IMR-90 (cell line): ENCODE measurements at regions not wholly inside any gene's neighbourhood (a gene's known extent, or its start where the extent isn't known, plus 50 kb on each side); places are given as distances from the start of the nearest gene placed in this dataset.

Experiments used
- ATAC-seq: fragments of 200-7000 bp; cut with Tn5 transposase; 2 replicates; pipeline ENCODE4 v1.9.1; 2020; ENCODE audit warnings: low read depth, mild to moderate bottlenecking, moderate library complexity
- BruUV-seq: library from RNA; stranded (reverse); fragments of 400-500 nt; replicated peaks from 2 replicates; lab custom pipeline; 2021; lab: Mats Ljungman, UMichigan
- CTCF ChIA-PET: fragments of 300-600 bp; formaldehyde crosslinking; extraction: SDS; loops from one replicate; lab custom pipeline; 2021; ENCODE audit warnings: antibody characterized with exemption; lab: Yijun Ruan, JAX
- POLR2A ChIA-PET: fragments of 300-600 bp; sonication (Branson Sonifier 250); formaldehyde crosslinking; loops from one replicate; lab custom pipeline; 2022; ENCODE audit warnings: antibody characterized with exemption; ENCODE audit not compliant: unreplicated experiment; lab: Charles Lee
- DNase-seq: peaks from one replicate; pipeline ENCODE4 v3.0.0; 2013
- H2AFZ ChIP-seq: replicated peaks from 2 replicates; pipeline ENCODE3; 2013; ENCODE audit warnings: low read length, mild to moderate bottlenecking; ENCODE audit not compliant: poor library complexity
- H2AK5ac ChIP-seq: 2 replicates; pipeline ENCODE4 v1.6.1; 2013; ENCODE audit warnings: low read depth, low read length, inconsistent platforms
- H2AK9ac ChIP-seq: replicated peaks from 2 replicates; pipeline ENCODE3; 2013; ENCODE audit warnings: mild to moderate bottlenecking, low read depth, low read length, moderate library complexity; ENCODE audit not compliant: poor library complexity
- H2BK120ac ChIP-seq: 2 replicates; pipeline ENCODE4 v1.6.1; 2013; ENCODE audit warnings: low read depth, low read length, inconsistent platforms
- H2BK15ac ChIP-seq: 3 replicates; pipeline ENCODE4 v1.6.1; 2013; ENCODE audit warnings: low read depth, low read length, inconsistent platforms
- H2BK20ac ChIP-seq: 2 replicates; pipeline ENCODE4 v1.6.1; 2013; ENCODE audit warnings: low read depth, mild to moderate bottlenecking, inconsistent platforms, low read length, moderate library complexity
- H2BK5ac ChIP-seq: 2 replicates; pipeline ENCODE4 v1.6.1; 2013; ENCODE audit warnings: mild to moderate bottlenecking, low read depth, low read length, inconsistent platforms; ENCODE audit not compliant: poor library complexity, severe bottlenecking
- H3K14ac ChIP-seq: replicated peaks from 2 replicates; pipeline ENCODE4 v1.6.1; 2013; ENCODE audit warnings: low read depth, low read length, inconsistent platforms
- H3K18ac ChIP-seq: 2 replicates; pipeline ENCODE4 v1.6.1; 2013; ENCODE audit warnings: low read depth, low read length, control low read depth
- H3K23ac ChIP-seq: 2 replicates; pipeline ENCODE4 v1.6.1; 2013; ENCODE audit warnings: low read depth, low read length, inconsistent platforms
- H3K27ac ChIP-seq: 2 replicates; pipeline ENCODE4 v1.5.1; 2013; ENCODE audit warnings: mild to moderate bottlenecking, control low read depth, low read length; ENCODE audit not compliant: insufficient read depth
- H3K27me3 ChIP-seq: 2 replicates; pipeline ENCODE4 v1.6.1; 2013; ENCODE audit warnings: low read length; ENCODE audit not compliant: control insufficient read depth, insufficient read depth
- H3K36me3 ChIP-seq: 2 replicates; pipeline ENCODE4 v1.6.1; 2013; ENCODE audit warnings: low read length, mixed read lengths; ENCODE audit not compliant: control insufficient read depth, insufficient read depth
- H3K4ac ChIP-seq: 2 replicates; pipeline ENCODE4 v1.6.1; 2013; ENCODE audit warnings: low read depth, low read length, inconsistent platforms
- H3K4me1 ChIP-seq: 2 replicates; pipeline ENCODE4 v1.6.1; 2013; ENCODE audit warnings: low read length, mixed read lengths; ENCODE audit not compliant: control insufficient read depth, insufficient read depth
- H3K4me2 ChIP-seq: 2 replicates; pipeline ENCODE4 v1.6.1; 2013; ENCODE audit warnings: low read depth, mild to moderate bottlenecking, control low read depth, low read length, moderate library complexity
- H3K4me3 ChIP-seq: 2 replicates; pipeline ENCODE4 v1.5.1; 2013; ENCODE audit warnings: low read depth, mild to moderate bottlenecking, control low read depth, low read length, moderate library complexity; ENCODE audit not compliant: insufficient read depth
- H3K56ac ChIP-seq: 2 replicates; pipeline ENCODE4 v1.6.1; 2013; ENCODE audit warnings: low read length, inconsistent platforms; ENCODE audit not compliant: insufficient read depth; ENCODE audit errors: extremely low read depth
- H3K79me1 ChIP-seq, 2 experiments: 2 replicates each; pipeline ENCODE4 v1.6.1; 2013; ENCODE audit warnings: low read length in 2 of 2, inconsistent platforms in 1 of 2, low read depth in 1 of 2
- H3K9ac ChIP-seq: 2 replicates; pipeline ENCODE4 v1.6.1; 2013; ENCODE audit warnings: low read depth, low read length, control low read depth
- H3K9me1 ChIP-seq: 2 replicates; pipeline ENCODE4 v1.6.1; 2013; ENCODE audit warnings: low read length, inconsistent platforms; ENCODE audit not compliant: insufficient read depth
- H3K9me3 ChIP-seq: 2 replicates; pipeline ENCODE4 v1.6.1; 2013; ENCODE audit warnings: low read length; ENCODE audit not compliant: control insufficient read depth, insufficient read depth
- H4K20me1 ChIP-seq: 2 replicates; pipeline ENCODE4 v1.6.1; 2013; ENCODE audit warnings: low read length, inconsistent platforms; ENCODE audit not compliant: insufficient read depth
- H4K5ac ChIP-seq: 2 replicates; pipeline ENCODE4 v1.6.1; 2013; ENCODE audit warnings: mild to moderate bottlenecking, low read depth, low read length, control low read depth
- H4K8ac ChIP-seq, 2 experiments: 2 replicates each; pipeline ENCODE4 v1.6.1; 2013; ENCODE audit warnings: low read depth in 2 of 2, low read length in 2 of 2, control low read depth in 1 of 2, inconsistent platforms in 1 of 2
- H4K91ac ChIP-seq: 2 replicates; pipeline ENCODE4 v1.6.1; 2013; ENCODE audit warnings: low read depth, low read length, inconsistent platforms; ENCODE audit not compliant: insufficient read depth
- NFE2L2 ChIP-seq: fragments of 150-350 bp; IDR thresholded peaks from 2 replicates; pipeline ENCODE4 v1.6.1; 2016; ENCODE audit warnings: low read depth, mild to moderate bottlenecking, low read length
- RCOR1 ChIP-seq: IDR thresholded peaks from 2 replicates; pipeline ENCODE4 v1.6.1; 2012; ENCODE audit warnings: mild to moderate bottlenecking, low read length, improper control_type of control experiment; ENCODE audit not compliant: insufficient replicate concordance
- SMC3 ChIP-seq: fragments of 150-350 bp; IDR thresholded peaks from 2 replicates; pipeline ENCODE4 v1.6.1; 2016; ENCODE audit warnings: low read depth, mild to moderate bottlenecking, antibody characterized with exemption, low read length, moderate library complexity
- WGBS, 2 experiments: methylation state at CpG; one replicate each; pipeline versions ENCODE4 v1.1.5 to v1.1.7; 2013; ENCODE audit warnings: missing lambda C conversion rate in 2 of 2; ENCODE audit not compliant: insufficient read length in 1 of 2; ENCODE audit errors: extremely low coverage in 2 of 2; 5-methylcytosine and 5-hydroxymethylcytosine counted together
- dilution Hi-C: fragments of 300-500 bp; cut with HindIII; formaldehyde crosslinking; loops from one replicate; pipeline ENCODE4 v1.14.3; 2018; ENCODE audit warnings: low sequenced_read_pairs; ENCODE audit not compliant: unreplicated experiment
- in situ Hi-C: fragments of 300-500 bp; cut with MboI; formaldehyde crosslinking; loops from 3 replicates; pipeline ENCODE4 v1.14.3; 2019; ENCODE audit warnings: low sequenced_read_pairs, inconsistent platforms, mixed read lengths
- intact Hi-C: fragments of 100-400 bp; cut with micrococcal nuclease; formaldehyde crosslinking; loops from 2 replicates; pipeline ENCODE4 v1.10.0; 2022
- TF ChIP-seq, protein P1 (sequence below): fragments of 150-350 bp; IDR thresholded peaks from 2 replicates; pipeline ENCODE4 v1.6.1; 2017; ENCODE audit warnings: mild to moderate bottlenecking, antibody characterized with exemption, low read length, low read depth

DNA sequence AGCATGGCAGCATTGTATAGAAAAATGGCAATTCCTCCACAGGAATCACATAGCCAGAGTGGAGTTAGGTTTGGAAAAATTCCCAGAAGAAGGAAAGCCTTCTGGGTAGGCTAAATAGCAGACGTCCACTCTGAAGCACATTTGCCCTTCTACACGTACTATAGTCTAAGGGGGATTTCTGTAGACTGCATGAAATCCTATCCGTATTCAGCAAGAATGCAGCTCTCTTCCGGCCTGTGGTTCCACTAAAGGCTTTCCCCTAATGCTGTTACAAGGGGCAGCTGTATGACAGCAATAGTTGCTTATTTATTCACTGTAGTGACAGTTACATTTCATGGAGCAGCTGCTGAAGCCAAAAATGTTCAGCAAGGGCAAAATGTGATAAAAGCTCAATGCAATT is 263.6 kb downstream of the RWDD3 start:
- no peaks in the 10 kb centered on the region for H3K36me3 ChIP-seq
- H4K91ac ChIP-seq, result no peak overlapping the region
- no peak overlapping the region for H3K18ac ChIP-seq
- no peak overlapping the region for H2BK120ac ChIP-seq
- ATAC-seq (no peak), DNase-seq (no peak)
- H2BK5ac ChIP-seq, result no peak overlapping the region
- BruUV-seq, result no TSS peak
- no peaks in the 10 kb centered on the region for H4K20me1 ChIP-seq
- no peaks in the 10 kb centered on the region for H3K9me1 ChIP-seq
- no peak overlapping the region for H3K4me3 ChIP-seq
- H4K5ac ChIP-seq, result no peak overlapping the region
- POLR2A ChIA-PET, result no interaction called here
- no peaks in the 10 kb centered on the region for H3K79me1 ChIP-seq
- H2AFZ ChIP-seq, result no peak overlapping the region
- intact Hi-C loops (no loop called here), dilution Hi-C loops (no loop called here), in situ Hi-C loops (no loop called here)
- no CpG with 5 or more reads among the region's 4 CpGs for WGBS, 2 experiments
- H3K4me1 ChIP-seq, result no peaks in the 10 kb centered on the region
- no peaks in the 10 kb centered on the region for H3K9me3 ChIP-seq
- TF ChIP-seq NFE2L2 (no peak), RCOR1 (no peak), SMC3 (no peak)
- TF ChIP-seq, protein P1, sequence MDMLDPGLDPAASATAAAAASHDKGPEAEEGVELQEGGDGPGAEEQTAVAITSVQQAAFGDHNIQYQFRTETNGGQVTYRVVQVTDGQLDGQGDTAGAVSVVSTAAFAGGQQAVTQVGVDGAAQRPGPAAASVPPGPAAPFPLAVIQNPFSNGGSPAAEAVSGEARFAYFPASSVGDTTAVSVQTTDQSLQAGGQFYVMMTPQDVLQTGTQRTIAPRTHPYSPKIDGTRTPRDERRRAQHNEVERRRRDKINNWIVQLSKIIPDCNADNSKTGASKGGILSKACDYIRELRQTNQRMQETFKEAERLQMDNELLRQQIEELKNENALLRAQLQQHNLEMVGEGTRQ, result no peak
- no peak overlapping the region for H2AK5ac ChIP-seq
- H3K4ac ChIP-seq, result no peak overlapping the region
- H3K23ac ChIP-seq, result no peak overlapping the region
- no peak overlapping the region for H3K56ac ChIP-seq
- CTCF ChIA-PET, result no interaction called here
- H2AK9ac ChIP-seq, result no peak overlapping the region
- no peak overlapping the region for H3K9ac ChIP-seq
- H3K14ac ChIP-seq, result no peak overlapping the region
- H2BK20ac ChIP-seq, result no peak overlapping the region
- no peak overlapping the region for H3K27ac ChIP-seq
- H4K8ac ChIP-seq, result no peak overlapping the region
- H3K4me2 ChIP-seq, result no peak overlapping the region
- H3K27me3 ChIP-seq, result no peaks in the 10 kb centered on the region
- no peak overlapping the region for H2BK15ac ChIP-seq
